ENCODE measurements at regions not wholly inside any gene's neighbourhood (a gene's known extent, or its start where the extent isn't known, plus 50 kb on each side); places are given as distances from the start of the nearest gene placed in this dataset.

DNA sequence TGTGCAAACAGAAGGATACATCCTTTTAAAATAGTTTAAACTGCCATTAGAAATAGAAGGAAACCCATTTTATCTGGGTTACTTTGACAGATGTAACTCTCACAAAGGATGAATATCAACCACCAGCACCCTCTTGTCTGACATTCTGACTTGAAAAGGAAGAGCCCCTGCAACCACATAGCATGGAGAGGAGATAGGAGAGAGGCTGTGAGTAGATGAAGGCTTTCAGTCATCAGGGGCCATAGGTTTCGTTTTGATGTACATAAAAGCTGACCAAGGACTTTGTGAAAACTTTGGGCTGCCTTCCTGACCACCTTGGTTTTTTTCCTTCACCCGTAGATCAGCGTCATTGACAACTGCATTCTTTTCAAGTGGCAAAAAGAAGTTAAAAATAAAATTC lies 211.6 kb upstream of the PRPS1L1 start:
- TF ChIP-seq YY1 (IDR thresholded peaks at IDR 0.05; ENCODE audit: low read depth) (no peak), EP300 (IDR thresholded peaks at IDR 0.05; ENCODE audit: borderline replicate concordance) (no peak), TAF1 (IDR thresholded peaks at IDR 0.05; ENCODE audit: low read depth) (no peak), FOXM1 (IDR thresholded peaks at IDR 0.05; ENCODE audit: borderline replicate concordance, low read depth) (no peak), TCF12 (IDR thresholded peaks at IDR 0.05; ENCODE audit: low read depth) (no peak), CEBPB (IDR thresholded peaks at IDR 0.05) (no peak), CREB1 (IDR thresholded peaks at IDR 0.05; ENCODE audit: low read depth) (no peak)
- TF ChIP-seq, protein P1, sequence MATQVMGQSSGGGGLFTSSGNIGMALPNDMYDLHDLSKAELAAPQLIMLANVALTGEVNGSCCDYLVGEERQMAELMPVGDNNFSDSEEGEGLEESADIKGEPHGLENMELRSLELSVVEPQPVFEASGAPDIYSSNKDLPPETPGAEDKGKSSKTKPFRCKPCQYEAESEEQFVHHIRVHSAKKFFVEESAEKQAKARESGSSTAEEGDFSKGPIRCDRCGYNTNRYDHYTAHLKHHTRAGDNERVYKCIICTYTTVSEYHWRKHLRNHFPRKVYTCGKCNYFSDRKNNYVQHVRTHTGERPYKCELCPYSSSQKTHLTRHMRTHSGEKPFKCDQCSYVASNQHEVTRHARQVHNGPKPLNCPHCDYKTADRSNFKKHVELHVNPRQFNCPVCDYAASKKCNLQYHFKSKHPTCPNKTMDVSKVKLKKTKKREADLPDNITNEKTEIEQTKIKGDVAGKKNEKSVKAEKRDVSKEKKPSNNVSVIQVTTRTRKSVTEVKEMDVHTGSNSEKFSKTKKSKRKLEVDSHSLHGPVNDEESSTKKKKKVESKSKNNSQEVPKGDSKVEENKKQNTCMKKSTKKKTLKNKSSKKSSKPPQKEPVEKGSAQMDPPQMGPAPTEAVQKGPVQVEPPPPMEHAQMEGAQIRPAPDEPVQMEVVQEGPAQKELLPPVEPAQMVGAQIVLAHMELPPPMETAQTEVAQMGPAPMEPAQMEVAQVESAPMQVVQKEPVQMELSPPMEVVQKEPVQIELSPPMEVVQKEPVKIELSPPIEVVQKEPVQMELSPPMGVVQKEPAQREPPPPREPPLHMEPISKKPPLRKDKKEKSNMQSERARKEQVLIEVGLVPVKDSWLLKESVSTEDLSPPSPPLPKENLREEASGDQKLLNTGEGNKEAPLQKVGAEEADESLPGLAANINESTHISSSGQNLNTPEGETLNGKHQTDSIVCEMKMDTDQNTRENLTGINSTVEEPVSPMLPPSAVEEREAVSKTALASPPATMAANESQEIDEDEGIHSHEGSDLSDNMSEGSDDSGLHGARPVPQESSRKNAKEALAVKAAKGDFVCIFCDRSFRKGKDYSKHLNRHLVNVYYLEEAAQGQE (IDR thresholded peaks at IDR 0.05; ENCODE audit: low read depth), result no peak
- TF ChIP-seq, protein P2, sequence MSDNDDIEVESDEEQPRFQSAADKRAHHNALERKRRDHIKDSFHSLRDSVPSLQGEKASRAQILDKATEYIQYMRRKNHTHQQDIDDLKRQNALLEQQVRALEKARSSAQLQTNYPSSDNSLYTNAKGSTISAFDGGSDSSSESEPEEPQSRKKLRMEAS (IDR thresholded peaks at IDR 0.05), result no peak
- TF ChIP-seq, protein P3, sequence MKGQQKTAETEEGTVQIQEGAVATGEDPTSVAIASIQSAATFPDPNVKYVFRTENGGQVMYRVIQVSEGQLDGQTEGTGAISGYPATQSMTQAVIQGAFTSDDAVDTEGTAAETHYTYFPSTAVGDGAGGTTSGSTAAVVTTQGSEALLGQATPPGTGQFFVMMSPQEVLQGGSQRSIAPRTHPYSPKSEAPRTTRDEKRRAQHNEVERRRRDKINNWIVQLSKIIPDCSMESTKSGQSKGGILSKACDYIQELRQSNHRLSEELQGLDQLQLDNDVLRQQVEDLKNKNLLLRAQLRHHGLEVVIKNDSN (IDR thresholded peaks at IDR 0.05), result no peak

Data from Ishikawa (cell line).